Body of pancreas (tissue), 4 donors: ENCODE measurements at regions not wholly inside any gene's neighbourhood (a gene's known extent, or its start where the extent isn't known, plus 50 kb on each side); places are given as distances from the start of the nearest gene placed in this dataset.

ENCODE experiments used
- POLR2A ChIP-seq, 3 donors: fragments of 450-650 bp; IDR thresholded peaks; one replicate each; pipeline ENCODE4 v1.6.1; 2016; ENCODE audit warnings: antibody characterized with exemption in 3 of 3, mild to moderate bottlenecking in 2 of 3
- TF ChIP-seq, protein P1 (sequence below), 7 experiments: fragments of 450-650 bp in 4 of 7; fragments of 200-600 bp in 3 of 7; sonication (generic) in 3 of 7; IDR thresholded peaks; one replicate each; pipeline ENCODE4 v1.5.1; 2016 to 2019; ENCODE audit warnings: antibody characterized with exemption in 7 of 7

DNA sequence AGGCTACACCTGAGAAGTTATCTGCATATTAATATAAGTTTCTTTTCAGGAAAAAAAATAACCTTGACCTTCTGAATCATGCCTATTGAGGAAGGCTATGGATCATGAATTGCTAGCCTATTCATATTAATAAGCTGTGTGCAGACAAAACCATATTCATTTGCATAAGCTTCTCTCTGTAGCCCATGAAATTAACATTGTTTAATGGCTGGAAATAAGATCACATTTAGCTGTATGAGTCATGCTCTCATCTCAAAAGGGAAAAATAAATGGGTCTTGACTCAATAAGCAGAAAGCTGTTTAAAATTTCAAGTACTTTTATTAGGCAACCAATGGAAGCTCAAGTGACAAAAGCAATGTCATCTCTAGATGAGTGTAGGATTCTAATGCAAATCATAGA, 330.0 kb upstream of the DEPDC1 start:
- TF ChIP-seq, protein P1, sequence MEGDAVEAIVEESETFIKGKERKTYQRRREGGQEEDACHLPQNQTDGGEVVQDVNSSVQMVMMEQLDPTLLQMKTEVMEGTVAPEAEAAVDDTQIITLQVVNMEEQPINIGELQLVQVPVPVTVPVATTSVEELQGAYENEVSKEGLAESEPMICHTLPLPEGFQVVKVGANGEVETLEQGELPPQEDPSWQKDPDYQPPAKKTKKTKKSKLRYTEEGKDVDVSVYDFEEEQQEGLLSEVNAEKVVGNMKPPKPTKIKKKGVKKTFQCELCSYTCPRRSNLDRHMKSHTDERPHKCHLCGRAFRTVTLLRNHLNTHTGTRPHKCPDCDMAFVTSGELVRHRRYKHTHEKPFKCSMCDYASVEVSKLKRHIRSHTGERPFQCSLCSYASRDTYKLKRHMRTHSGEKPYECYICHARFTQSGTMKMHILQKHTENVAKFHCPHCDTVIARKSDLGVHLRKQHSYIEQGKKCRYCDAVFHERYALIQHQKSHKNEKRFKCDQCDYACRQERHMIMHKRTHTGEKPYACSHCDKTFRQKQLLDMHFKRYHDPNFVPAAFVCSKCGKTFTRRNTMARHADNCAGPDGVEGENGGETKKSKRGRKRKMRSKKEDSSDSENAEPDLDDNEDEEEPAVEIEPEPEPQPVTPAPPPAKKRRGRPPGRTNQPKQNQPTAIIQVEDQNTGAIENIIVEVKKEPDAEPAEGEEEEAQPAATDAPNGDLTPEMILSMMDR (IDR thresholded peaks at IDR 0.05), result no peak
- no peak for TF ChIP-seq POLR2A (IDR thresholded peaks at IDR 0.05)
